GM12873 (cell line): ENCODE measurements at regions not wholly inside any gene's neighbourhood (a gene's known extent, or its start where the extent isn't known, plus 50 kb on each side); places are given as distances from the start of the nearest gene placed in this dataset.

ENCODE experiments used
- TF ChIP-seq, protein P1 (sequence below): IDR thresholded peaks from 2 replicates; pipeline ENCODE4 v1.5.1; 2012; ENCODE audit warnings: low read depth, mild to moderate bottlenecking, moderate library complexity, low read length, control low read depth; ENCODE audit not compliant: insufficient read depth; ENCODE audit errors: missing control alignments

DNA sequence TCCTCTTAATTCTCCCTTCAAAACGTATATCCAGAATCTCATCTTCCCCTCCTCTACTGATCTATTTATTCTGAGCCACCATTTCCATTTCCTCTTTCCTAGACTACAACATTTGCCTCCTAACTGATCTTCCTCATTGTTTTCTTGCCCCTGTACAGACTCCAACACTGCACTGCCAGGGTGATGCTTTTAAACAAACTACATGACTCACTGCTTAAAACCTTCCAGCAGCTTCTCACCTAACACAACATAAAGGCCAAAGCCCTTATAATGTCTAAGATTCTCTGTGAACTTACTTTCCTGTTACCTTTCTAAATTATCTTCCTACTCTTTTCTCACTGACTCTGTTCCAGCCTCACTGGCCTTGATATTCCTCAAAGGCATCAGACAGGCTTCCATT lies 161.0 kb upstream of the HS3ST1 start:
- TF ChIP-seq, protein P1, sequence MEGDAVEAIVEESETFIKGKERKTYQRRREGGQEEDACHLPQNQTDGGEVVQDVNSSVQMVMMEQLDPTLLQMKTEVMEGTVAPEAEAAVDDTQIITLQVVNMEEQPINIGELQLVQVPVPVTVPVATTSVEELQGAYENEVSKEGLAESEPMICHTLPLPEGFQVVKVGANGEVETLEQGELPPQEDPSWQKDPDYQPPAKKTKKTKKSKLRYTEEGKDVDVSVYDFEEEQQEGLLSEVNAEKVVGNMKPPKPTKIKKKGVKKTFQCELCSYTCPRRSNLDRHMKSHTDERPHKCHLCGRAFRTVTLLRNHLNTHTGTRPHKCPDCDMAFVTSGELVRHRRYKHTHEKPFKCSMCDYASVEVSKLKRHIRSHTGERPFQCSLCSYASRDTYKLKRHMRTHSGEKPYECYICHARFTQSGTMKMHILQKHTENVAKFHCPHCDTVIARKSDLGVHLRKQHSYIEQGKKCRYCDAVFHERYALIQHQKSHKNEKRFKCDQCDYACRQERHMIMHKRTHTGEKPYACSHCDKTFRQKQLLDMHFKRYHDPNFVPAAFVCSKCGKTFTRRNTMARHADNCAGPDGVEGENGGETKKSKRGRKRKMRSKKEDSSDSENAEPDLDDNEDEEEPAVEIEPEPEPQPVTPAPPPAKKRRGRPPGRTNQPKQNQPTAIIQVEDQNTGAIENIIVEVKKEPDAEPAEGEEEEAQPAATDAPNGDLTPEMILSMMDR: no peak

DNA sequence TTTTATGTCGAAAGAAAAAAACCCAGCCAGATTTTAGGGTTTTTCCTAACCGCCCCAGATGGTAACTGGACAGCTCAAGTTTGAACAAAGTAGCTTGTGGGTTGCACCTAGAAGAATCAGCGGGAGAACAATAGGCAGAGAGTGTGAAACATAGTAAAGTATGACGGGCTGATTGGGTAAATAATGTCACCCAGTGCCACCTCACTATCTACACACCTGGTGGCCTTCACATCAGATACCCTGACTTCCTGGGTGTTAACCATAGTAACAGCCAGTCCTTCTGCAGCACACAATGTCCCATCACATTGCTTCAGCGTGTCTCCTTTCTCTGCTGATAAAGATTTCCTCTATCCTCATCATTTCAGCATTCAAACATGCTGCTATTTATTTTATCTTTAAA lies 159.1 kb upstream of the HS3ST1 start:
- TF ChIP-seq, protein P1: no peak

DNA sequence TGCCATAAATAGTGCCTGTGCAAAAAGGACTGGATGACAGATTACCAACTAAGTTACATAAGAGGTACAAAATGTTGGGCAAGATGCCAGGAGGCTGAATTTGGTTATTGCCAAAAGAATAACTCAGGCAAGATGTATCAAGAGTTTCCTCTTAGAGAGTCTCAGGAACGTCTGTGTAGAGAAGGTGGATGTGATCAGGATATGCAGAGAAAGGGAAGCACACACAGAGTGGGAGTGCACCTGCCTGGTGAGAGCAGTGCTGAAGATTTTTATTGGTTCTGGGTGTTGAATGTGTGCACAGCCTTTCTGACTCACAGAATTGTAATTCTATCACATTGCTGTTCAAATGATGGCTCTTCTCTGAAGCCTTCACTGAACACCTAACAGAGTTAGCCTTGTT lies 156.8 kb upstream of the HS3ST1 start:
- TF ChIP-seq, protein P1: no peak

DNA sequence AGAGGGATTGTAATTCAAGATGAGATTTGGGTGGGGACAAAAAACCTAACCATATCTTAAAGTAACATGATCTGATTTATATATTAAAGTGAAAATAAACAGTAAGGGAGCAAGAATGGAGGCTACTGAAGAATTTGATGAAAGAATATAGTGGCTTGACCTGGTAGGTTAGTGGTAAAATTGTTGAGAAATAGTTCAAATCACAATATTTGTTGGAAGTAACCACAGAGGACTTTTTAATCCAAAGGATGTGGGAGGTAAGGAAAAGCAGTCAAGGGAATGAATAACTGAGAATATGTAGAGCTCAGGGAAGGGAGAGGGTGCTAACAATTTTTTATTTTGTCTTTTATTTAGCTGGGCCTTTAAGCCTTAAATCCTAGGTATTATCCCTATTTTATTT lies 139.8 kb upstream of the HS3ST1 start:
- TF ChIP-seq, protein P1: no peak

DNA sequence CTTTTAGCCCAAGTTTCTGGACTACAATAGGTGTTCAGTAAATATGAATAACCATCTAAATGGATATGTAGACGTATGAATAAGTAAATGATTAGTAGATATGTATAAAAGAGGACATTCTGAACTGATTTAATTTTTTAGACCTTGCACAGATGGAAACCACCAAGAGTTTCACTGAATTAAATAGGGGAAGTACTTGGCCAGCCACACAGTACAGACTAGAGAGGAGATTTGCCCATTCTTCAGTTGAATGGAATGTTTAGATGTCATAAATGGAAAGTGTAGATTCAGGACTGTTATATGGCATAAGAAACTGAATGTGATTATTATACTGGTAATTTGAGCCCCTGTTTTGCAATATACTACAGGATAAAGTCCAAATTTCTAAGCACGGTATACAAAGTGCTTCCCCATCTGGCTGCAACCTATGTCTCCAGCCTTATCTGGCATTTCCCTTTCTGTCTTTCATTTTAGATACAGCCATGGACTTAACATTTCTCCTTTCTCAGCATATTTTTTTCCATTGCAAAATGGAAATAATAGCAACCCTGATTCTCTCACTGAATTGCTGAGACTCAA lies 137.8 kb upstream of the HS3ST1 start:
- TF ChIP-seq, protein P1: no peak

DNA sequence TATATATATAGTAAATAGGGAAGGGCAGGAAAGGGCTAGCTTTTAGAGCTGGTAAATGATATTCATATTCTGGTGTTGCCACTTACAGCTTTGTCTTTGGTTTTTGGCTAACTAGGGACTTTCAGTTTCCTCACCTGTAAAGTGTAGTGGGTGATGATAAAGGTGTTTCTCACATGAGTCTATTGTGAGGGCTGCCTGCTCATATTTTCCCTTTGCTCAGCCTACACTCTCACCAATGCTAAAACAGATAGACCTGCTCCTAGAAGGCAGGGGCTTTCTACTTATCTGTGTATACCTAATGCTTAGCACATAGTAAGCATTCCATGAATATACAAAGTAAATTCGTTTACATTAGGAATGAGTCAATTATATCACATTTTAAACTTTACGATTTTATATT lies 137.2 kb upstream of the HS3ST1 start:
- TF ChIP-seq, protein P1: no peak

DNA sequence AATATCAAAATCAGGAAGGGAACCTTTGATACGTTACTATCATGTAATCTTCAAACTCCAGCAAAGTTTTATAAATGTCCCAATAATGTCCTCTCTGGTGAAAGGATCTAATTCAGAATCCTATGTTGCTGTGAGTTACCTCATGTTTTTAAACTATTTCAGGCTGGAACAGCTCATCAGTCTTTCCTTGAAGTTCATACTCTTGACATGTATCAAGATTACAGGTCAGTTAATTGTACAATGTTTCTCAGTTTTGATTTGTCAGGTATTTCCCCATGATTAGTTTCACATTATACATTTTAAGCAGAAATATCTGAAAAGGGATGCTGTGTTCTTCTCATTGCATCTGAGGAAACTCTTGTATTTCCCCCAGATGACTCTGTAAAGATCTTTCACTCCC lies 136.5 kb upstream of the HS3ST1 start:
- TF ChIP-seq, protein P1: no peak
